Tibial artery (tissue), 4 donors: ENCODE measurements at regions not wholly inside any gene's neighbourhood (a gene's known extent, or its start where the extent isn't known, plus 50 kb on each side); places are given as distances from the start of the nearest gene placed in this dataset.

Source experiments
- DNase-seq, 2 donors: peaks; one replicate each; pipeline ENCODE4 v3.0.0-alpha.2; 2019
- H3K27ac ChIP-seq, 2 donors: fragments of 200-600 bp; sonication (generic) in 1 of 2; 1 replicate in 1 of 2; 2 replicates in 1 of 2; pipeline ENCODE4 v1.5.1; 2018 to 2019; ENCODE audit warnings: mild to moderate bottlenecking in 1 of 2
- H3K27me3 ChIP-seq, 2 donors: fragments of 200-600 bp; sonication (generic) in 1 of 2; one replicate each; pipeline versions ENCODE4 v1.5.1 to v1.6.0; 2016 to 2019
- H3K36me3 ChIP-seq, 3 donors: fragments of 200-600 bp; sonication (generic) in 2 of 3; one replicate each; pipeline ENCODE4 v1.5.1; 2016 to 2019; ENCODE audit warnings: mild to moderate bottlenecking in 2 of 3
- H3K4me1 ChIP-seq, 4 donors: fragments of 200-600 bp; sonication (generic) in 2 of 4; 1 replicate in 3 of 4; 2 replicates in 1 of 4; pipeline ENCODE4 v1.5.1; 2016 to 2019
- H3K4me3 ChIP-seq, 2 donors: fragments of 200-600 bp; sonication (generic) in 1 of 2; 1 replicate in 1 of 2; 2 replicates in 1 of 2; pipeline ENCODE4 v1.5.1; 2018 to 2019; ENCODE audit warnings: mild to moderate bottlenecking in 2 of 2
- H3K9me3 ChIP-seq, 3 donors: fragments of 200-600 bp; sonication (generic) in 1 of 3; one replicate each; pipeline ENCODE4 v1.5.1; 2016 to 2019
- intact Hi-C: fragments of 100-400 bp; cut with DNase I; formaldehyde crosslinking; loops from one replicate; pipeline ENCODE4 v1.15.0; 2023; ENCODE audit warnings: low total_unique reads
- TF ChIP-seq, protein P1 (sequence below), 2 experiments: fragments of 200-600 bp in 1 of 2; fragments of 450-650 bp in 1 of 2; IDR thresholded peaks; one replicate each; pipeline ENCODE4 v1.5.1; 2017 to 2019; ENCODE audit warnings: antibody characterized with exemption in 2 of 2, mild to moderate bottlenecking in 1 of 2, moderate library complexity in 1 of 2

DNA sequence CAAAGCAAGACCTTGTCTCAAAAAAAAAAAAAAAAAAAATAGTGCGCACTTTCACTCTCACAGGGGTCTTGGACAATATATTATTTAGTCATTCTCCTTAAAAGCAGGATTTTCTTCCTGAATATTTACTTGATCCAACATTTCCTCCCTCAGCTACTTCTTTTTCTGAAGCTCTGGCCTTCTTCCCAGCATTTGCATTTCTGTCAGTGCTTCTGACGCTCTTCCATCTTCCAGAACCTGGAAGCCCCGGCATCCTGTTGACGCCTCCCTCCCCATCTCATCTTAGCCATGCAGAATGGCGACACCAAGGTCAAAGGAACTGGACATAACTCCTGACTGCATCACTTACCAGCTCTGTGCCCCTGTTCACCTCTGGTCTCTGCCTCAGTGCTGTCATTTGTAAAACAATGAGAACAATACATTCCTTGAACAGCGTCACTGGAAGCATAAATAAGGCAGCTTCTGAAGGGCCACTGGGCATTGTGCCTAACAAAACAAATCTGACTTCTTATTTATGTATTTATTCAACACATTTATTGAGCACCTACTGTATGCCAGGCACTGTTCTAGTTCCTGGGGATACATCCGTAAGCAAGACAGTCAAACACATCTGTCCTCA, 90.9 kb upstream of the MDM1 start:
- no peak overlapping the region for H3K27ac ChIP-seq
- peaks cover 4 to 26% (median 7%) of the 10 kb centered on the region in 4 donors for H3K4me1 ChIP-seq
- no peaks in the 10 kb centered on the region for H3K9me3 ChIP-seq
- no peak overlapping the region for H3K4me3 ChIP-seq
- no peaks in the 10 kb centered on the region for H3K27me3 ChIP-seq
- DNase-seq = no peak
- no peaks in the 10 kb centered on the region for H3K36me3 ChIP-seq
- TF ChIP-seq, protein P1, sequence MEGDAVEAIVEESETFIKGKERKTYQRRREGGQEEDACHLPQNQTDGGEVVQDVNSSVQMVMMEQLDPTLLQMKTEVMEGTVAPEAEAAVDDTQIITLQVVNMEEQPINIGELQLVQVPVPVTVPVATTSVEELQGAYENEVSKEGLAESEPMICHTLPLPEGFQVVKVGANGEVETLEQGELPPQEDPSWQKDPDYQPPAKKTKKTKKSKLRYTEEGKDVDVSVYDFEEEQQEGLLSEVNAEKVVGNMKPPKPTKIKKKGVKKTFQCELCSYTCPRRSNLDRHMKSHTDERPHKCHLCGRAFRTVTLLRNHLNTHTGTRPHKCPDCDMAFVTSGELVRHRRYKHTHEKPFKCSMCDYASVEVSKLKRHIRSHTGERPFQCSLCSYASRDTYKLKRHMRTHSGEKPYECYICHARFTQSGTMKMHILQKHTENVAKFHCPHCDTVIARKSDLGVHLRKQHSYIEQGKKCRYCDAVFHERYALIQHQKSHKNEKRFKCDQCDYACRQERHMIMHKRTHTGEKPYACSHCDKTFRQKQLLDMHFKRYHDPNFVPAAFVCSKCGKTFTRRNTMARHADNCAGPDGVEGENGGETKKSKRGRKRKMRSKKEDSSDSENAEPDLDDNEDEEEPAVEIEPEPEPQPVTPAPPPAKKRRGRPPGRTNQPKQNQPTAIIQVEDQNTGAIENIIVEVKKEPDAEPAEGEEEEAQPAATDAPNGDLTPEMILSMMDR (IDR thresholded peaks at IDR 0.05) = no peak
- intact Hi-C loops = no loop called here

GRCh38 chr12:68425998-68426397, 93.8 kb upstream of the MDM1 start:
- no peaks in the 10 kb centered on the region for H3K36me3 ChIP-seq
- peaks cover 0 to 11% (median under 1%) of the 10 kb centered on the region in 4 donors for H3K4me1 ChIP-seq
- H3K9me3 ChIP-seq = no peaks in the 10 kb centered on the region
- H3K27ac ChIP-seq = no peak overlapping the region
- H3K27me3 ChIP-seq = no peaks in the 10 kb centered on the region
- no peak overlapping the region for H3K4me3 ChIP-seq
- intact Hi-C loops = no loop called here
- TF ChIP-seq, protein P1 (IDR thresholded peaks at IDR 0.05) = no peak
- DNase-seq = no peak

- Histone ChIP-seq H3K4me1 (peaks cover 0 to 7% (median 0%) of the 10 kb centered on the region in 4 donors), H3K27ac (no peak overlapping the region), H3K4me3 (no peak overlapping the region), H3K27me3 (no peaks in the 10 kb centered on the region), H3K36me3 (no peaks in the 10 kb centered on the region), H3K9me3 (no peaks in the 10 kb centered on the region)
- intact Hi-C loops = no loop called here
- TF ChIP-seq, protein P1 (IDR thresholded peaks at IDR 0.05) = no peak
- no peak for DNase-seq
These were observed 96.0 kb upstream of the MDM1 start for GRCh38 chr12:68428211-68428610.

DNA sequence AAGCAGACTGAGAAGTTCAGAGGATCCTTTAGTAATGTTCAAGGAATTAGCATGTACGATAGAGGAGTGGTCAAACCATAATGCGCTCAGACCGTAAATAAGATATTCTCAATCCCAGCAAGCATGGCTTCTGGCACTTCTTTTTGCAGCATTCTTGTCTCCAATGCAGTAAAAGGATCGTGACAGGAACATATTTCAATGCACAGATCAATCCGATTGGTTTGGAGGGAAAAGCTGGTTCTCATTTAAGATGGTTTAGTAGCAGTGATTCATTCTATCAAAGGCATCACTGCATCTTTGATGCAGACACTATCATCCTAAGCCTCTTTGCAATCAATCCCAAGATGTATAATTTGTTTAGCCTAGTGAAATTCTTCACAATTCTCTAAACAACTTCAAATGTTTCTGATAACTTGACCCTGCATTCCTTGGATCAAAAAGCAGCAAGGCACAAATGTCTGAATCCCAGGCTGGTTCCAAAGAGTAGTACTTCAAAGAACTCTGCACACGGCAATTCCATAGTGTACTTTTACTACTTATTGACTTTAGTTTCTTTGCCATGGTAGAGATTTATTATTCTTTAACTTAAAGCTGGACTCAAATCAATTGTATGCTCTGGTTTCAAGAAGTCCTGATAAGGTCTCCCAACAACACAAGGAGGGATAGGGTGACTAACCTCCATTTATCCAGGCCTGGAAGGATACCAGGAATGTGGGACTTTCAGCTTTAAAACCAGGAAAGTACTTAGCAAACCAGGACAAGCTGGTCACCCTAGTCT, 96.8 kb upstream of the MDM1 start:
- no peak for DNase-seq
- H3K9me3 ChIP-seq = no peaks in the 10 kb centered on the region
- H3K4me3 ChIP-seq = no peak overlapping the region
- H3K27me3 ChIP-seq = no peaks in the 10 kb centered on the region
- intact Hi-C loops = no loop called here
- H3K4me1 ChIP-seq = peaks cover 0 to 7% (median 0%) of the 10 kb centered on the region in 4 donors
- TF ChIP-seq, protein P1 (IDR thresholded peaks at IDR 0.05) = no peak
- no peaks in the 10 kb centered on the region for H3K36me3 ChIP-seq
- no peak overlapping the region for H3K27ac ChIP-seq

DNA sequence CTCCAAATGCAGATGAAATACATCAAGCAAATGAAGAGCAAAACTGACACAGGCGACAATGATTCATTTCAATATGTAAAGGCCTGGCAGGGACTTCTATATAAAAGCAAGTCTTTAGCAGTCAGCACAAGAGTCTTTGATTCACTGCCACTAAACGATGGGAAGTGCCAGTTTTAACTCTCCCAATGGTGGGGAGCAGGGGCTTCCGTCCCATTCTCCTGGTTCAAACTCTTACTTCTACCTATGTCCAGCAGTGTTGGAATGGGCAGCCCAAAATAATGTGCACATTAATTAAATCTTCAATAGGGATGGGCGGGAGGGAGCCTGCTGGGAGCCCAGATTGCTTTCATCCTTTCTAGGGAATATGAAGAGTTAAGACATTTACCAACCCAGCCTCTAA, 97.5 kb upstream of the MDM1 start:
- no peak overlapping the region for H3K27ac ChIP-seq
- H3K4me1 ChIP-seq = peaks cover 0 to 7% (median 0%) of the 10 kb centered on the region in 4 donors
- TF ChIP-seq, protein P1 (IDR thresholded peaks at IDR 0.05) = no peak
- H3K4me3 ChIP-seq = no peak overlapping the region
- H3K36me3 ChIP-seq = no peaks in the 10 kb centered on the region
- no peak for DNase-seq
- no peaks in the 10 kb centered on the region for H3K9me3 ChIP-seq
- no peaks in the 10 kb centered on the region for H3K27me3 ChIP-seq
- intact Hi-C loops = no loop called here
